ENCODE measurements at regions not wholly inside any gene's neighbourhood (a gene's known extent, or its start where the extent isn't known, plus 50 kb on each side); places are given as distances from the start of the nearest gene placed in this dataset.

DNA sequence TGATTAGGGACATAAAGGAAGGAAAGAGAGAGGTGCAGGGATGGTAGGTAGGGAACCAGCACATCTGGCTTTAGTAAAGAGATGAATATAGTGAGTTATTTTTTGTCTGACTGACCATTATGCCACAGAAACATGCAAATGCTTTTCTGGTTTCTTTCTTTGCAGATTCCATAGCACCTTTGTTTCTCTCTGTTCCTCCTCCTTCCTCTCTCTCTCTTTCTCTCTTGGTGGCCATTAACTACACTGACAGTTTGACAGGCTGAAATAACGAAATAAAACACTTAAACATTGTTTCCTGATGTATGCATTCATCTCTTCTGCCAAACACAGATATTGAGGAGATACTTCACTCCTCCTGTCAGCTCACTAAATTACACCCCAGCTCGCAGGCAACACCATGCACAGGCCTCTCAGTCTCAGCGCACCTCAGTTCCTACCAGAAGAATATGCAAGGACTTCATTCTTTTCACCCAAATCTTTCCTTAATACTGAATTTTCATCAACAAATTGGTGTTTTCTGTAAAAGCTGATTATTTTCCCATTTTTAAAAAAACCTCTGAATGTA lies 406.9 kb upstream of the SOX5 start:
- no TSS peak for BruUV-seq (replicated peaks)
- H3K9ac ChIP-seq (ENCODE audit: insufficient read depth, low read depth, low read length), result no peak overlapping the region
- no peaks in the 10 kb centered on the region; a peak in 1 of 5 replicates for H3K27me3 ChIP-seq (ENCODE audit: control insufficient read depth in 1 of 2, insufficient read depth in 2 of 2, low read length in 2 of 2)
- FAIRE-seq, result no peak
- no peaks in the 10 kb centered on the region for H3K79me2 ChIP-seq (ENCODE audit: insufficient read depth, low read length)
- WGBS (ENCODE audit: low lambda C conversion rate), result 45% methylated on average over 3 of the region's 3 CpGs
- DNase-seq (ENCODE audit: low spot score), result no peak
- H4K20me1 ChIP-seq (ENCODE audit: insufficient read depth, low read length), result no peaks in the 10 kb centered on the region
- H3K9me3 ChIP-seq (ENCODE audit: low read length), result no peaks in the 10 kb centered on the region
- H3K36me3 ChIP-seq (replicated peaks in 1 of 2; ENCODE audit: control insufficient read depth in 1 of 2, insufficient read depth in 2 of 2, low read length in 2 of 2), result no peaks in the 10 kb centered on the region
- H3K27ac ChIP-seq (ENCODE audit: extremely low read length, insufficient read depth, low read length), result no peak overlapping the region
- in situ Hi-C loops (cut with HindIII; ENCODE audit: extremely low pct_ligation_motif_present, low pct_unique_long_range_greater_than_20kb), result no loop called here
- intact Hi-C loops (cut with micrococcal nuclease; ENCODE audit: unreplicated experiment), result no loop called here
- no peak overlapping the region for H3K4me3 ChIP-seq (replicated peaks in 1 of 3; ENCODE audit: insufficient read depth in 1 of 3, low read depth in 2 of 3, low read length in 3 of 3)
- peaks cover 16% of the 10 kb centered on the region for H3K4me1 ChIP-seq (ENCODE audit: insufficient read depth, low read length)
- no peak for TF ChIP-seq SAFB2 (CRISPR knock-in tag; IDR thresholded peaks at IDR 0.05; ENCODE audit: borderline replicate concordance, low read depth)
- no peak for TF ChIP-seq KLF13 (CRISPR knock-in tag; IDR thresholded peaks at IDR 0.05)
- TF ChIP-seq ZNF282 (IDR thresholded peaks at IDR 0.05; ENCODE audit: partially characterized antibody), result no peak
- TF ChIP-seq ZNF724P (CRISPR knock-in tag; IDR thresholded peaks at IDR 0.05; ENCODE audit: borderline replicate concordance), result no peak
- TF ChIP-seq ZNF234 (CRISPR knock-in tag; conservative IDR thresholded peaks at IDR 0.05), result no peak
- no peak for TF ChIP-seq MBNL3 (CRISPR knock-in tag; conservative IDR thresholded peaks at IDR 0.05)
- TF ChIP-seq HNRNPLL (IDR thresholded peaks at IDR 0.05; ENCODE audit: low read depth, low read length, poor library complexity, severe bottlenecking), result no peak
- TF ChIP-seq RFXANK (CRISPR knock-in tag; IDR thresholded peaks at IDR 0.05), result no peak
- no peak for TF ChIP-seq PHB2 (IDR thresholded peaks at IDR 0.05; ENCODE audit: partially characterized antibody)
- TF ChIP-seq MAF1 (CRISPR knock-in tag; IDR thresholded peaks at IDR 0.05; ENCODE audit: borderline replicate concordance), result no peak
- TF ChIP-seq ZNF431 (CRISPR knock-in tag; IDR thresholded peaks at IDR 0.05; ENCODE audit: borderline replicate concordance, low read depth), result no peak
- no peak for TF ChIP-seq ZNF382 (CRISPR knock-in tag; IDR thresholded peaks at IDR 0.05; ENCODE audit: borderline replicate concordance)
- TF ChIP-seq ZNF746 (CRISPR knock-in tag; IDR thresholded peaks at IDR 0.05), result no peak
- TF ChIP-seq CENPT (CRISPR knock-in tag; IDR thresholded peaks at IDR 0.05; ENCODE audit: low read depth), result no peak
- no peak for TF ChIP-seq TBX3 (IDR thresholded peaks at IDR 0.05; ENCODE audit: borderline replicate concordance)
- no peak for TF ChIP-seq BHLHE40 (IDR thresholded peaks at IDR 0.05; ENCODE audit: low read length)
- TF ChIP-seq, protein P1, sequence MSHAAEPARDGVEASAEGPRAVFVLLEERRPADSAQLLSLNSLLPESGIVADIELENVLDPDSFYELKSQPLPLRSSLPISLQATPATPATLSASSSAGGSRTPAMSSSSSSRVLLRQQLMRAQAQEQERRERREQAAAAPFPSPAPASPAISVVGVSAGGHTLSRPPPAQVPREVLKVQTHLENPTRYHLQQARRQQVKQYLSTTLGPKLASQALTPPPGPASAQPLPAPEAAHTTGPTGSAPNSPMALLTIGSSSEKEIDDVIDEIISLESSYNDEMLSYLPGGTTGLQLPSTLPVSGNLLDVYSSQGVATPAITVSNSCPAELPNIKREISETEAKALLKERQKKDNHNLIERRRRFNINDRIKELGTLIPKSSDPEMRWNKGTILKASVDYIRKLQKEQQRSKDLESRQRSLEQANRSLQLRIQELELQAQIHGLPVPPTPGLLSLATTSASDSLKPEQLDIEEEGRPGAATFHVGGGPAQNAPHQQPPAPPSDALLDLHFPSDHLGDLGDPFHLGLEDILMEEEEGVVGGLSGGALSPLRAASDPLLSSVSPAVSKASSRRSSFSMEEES (CRISPR knock-in tag; IDR thresholded peaks at IDR 0.05), result no peak
- H2AFZ ChIP-seq (ENCODE audit: low read length), result no peak overlapping the region
- POLR2A ChIA-PET, result no interaction called here
- no peak for ATAC-seq
- CTCF ChIA-PET (ENCODE audit: low intra/inter-chr PET ratio, low total read pairs), result no interaction called here
- no peak overlapping the region for H3K4me2 ChIP-seq (ENCODE audit: low read depth, low read length)

All from HepG2 (cell line).